Stimulated activated CD4-positive, alpha-beta T cell treated with anti-CD3 and anti-CD28 coated beads, Interleukin-4, amount 100 ng/mL, for 48 hours (primary cell): ENCODE measurements at regions not wholly inside any gene's neighbourhood (a gene's known extent, or its start where the extent isn't known, plus 50 kb on each side); places are given as distances from the start of the nearest gene placed in this dataset.

ENCODE experiments used
- DNase-seq, 2 donors: peaks; one replicate each; pipeline ENCODE4 v3.0.0-alpha.2; 2020; ENCODE audit warnings: low read depth in 2 of 2

DNA sequence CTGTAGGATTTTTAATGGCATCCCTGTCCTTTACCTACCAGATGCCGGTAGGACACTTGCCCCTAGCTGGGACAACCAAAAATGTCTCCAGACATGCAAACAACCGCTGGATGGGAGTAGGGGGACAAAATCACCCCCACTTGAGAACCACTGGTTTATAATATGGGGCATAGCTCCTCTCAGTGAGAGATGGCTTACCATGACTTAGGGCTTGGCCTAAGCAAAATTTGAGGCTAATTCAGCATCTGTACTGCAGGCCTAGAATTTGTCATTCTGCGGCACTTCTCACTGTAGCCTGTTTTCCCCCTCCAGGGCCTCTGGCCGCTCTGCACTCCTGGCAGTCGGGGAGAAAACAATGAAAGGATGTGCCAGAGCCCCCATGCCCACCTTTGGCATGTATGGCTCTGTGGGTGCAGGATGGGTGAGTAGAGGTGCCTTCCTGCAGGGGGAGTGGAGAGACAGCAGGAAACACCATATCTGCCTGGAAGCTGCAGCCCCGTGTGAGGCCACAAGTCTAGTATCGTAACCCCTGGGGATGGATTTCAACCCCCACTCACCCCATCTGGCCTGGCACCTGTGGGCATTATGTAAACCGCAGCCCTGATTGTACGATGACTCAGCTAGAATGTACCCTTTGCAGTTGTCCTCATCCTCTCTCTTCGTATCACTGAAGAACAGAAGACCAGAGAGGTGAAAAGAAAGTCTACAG is 268.1 kb downstream of the SOX9 start:
- no peak for DNase-seq

DNA sequence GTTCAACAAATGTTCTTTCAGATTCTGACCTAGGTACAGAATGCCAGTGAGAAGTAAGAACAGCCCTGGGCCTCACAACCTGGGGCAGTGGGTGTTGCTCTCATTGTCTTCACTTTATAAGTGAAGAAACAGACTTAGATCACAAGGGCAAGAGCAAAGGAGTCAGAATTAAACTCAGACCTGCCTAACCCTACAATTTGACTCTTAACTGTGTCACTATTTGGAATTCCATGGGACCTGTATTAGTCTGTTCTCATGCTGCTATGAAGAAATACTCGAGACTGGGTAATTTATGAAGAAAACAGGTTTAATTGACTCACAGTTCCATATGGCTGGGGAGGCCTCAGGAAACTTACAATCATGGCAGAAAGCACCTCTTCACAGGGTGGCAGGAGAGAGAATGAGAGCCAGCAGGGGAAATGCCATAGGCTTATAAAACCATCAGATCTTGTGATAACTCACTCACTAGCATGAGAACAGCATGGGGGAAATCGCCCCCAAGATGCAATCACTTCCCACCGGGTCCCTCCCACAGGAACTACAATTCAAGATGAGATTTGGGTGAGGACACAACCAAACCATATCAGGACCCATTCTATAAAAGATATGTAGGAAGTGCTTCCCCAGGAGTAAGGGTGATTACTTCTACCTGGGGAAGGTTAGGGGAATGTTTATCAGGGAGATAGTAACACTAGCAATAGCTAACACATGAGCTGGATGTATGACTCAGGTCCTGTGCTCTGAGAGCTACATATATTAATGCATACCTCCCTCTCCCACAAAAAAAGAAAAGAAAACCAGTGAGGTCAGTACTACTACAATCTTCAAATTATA is 270.1 kb downstream of the SOX9 start:
- DNase-seq, result no peak

DNA sequence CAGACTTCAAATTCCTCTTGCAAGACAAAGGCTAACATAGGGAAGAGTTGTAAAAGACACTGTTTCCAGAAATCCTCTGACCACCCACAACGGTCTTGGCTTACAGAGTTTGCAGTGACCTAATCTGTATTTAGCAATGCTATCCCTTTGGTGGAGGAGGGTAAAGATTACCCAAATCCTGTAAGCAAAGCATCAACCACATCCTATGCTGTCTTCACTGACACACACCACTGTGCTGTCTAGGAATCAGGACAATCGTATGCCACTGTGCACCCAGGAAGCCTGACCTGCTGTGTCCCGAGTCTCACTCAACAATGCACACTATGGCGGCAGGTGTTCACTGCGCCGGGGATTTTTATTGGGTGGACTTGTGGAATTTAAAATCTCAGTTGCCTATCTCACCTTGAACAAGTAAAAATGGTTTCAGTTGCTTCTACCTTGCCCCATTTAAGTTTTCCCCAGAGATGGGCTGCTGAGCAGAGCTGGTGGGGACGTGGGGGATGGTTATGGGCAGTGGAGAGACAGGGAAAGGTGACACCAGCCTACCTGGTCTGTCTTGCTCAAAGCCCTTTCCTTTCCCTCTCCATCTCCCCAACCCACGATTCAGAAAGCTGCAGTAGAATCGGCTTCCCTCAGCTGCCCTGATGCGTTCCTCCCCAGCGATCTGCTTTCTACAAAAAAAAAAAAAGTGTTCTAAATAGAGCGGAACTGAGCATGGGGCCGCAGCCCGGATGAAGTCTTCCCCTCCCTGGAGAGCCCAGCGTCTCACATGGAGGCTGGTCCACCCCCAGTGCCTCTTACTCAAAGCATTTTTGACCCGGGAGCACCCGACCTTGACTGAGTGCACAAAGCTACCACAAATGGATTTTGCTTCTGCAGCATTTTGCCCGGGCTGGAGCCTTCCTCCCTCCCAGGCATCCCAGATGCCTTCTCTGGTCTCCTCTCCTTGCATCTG is 271.5 kb downstream of the SOX9 start:
- DNase-seq, result no peak

DNA sequence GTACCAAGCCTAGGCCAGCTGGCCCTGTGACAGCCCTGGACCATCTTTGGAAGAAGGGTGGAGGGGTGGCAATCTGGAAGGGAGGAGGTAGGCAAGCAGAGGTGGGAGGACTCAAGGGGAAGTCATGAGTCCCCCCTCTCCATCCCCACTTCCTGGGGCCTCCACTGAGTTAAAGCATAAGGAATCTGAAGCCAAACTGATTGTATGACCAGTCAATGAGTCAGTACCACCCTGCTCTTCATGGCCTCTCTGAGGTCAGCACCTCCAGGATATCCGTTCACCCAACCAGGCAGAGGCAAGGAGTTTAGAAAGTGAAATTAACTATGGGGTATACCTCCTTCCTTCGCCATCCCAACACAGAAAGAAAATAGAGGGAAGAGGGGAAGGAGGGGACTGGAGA is 272.7 kb downstream of the SOX9 start:
- no peak for DNase-seq

DNA sequence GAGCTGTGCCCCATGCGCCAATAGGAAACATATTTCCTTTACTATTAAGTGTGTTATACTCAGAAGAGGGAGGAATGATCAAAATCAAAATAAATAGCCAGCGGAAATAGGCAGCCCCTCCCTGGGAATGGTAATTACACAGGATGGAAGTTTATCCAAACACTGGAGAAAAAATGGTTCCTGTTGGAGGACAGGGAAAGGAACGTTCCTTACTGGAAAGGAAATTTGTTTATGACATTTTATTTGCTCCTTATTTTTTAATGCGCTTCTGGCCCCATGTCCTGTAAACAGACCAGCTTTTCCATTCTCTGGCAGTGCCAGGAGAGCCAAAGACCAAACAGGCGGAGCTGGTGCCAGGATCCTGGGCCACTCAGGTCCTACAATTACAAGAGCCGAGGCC is 273.7 kb downstream of the SOX9 start:
- DNase-seq, result no peak

DNA sequence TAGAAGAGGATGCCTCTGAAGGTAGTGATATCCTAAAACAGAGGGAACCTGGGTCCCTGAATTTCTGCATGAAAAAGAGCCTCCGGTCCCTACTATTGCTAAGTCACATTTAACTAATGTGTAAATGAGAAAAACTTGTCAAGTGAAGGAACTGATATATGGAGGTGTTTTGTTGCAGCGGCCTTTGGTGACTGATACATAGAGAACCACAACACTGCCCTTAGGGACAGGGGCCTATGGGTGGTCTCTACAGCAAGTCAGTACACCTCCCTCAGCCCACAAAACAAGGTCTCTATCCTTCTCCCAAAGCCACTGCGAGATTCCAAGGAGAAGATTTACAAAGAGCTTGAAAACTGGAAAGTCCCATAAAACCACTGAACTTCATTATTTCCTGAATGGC is 275.3 kb downstream of the SOX9 start:
- DNase-seq, result no peak

DNA sequence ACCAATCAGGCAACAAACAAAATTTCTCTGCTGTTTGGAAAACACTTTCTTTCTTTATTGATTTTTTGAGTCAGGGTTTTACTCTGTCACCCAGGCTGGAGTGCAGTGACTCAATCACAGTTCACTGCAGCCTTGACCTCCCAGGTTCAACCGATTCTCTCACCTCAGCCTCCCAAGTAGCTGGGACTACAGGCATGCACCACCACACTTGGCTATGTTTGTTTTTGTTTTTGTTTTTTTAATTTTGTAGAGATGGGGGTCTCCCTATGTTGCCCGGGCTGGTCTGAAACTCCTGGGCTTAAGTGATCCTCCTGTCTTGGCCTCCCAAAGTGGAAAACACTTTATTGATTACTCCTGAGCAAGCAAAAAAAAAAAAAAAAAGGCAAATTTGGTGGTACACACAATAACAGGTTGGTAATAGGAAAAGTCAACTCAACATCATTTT is 276.4 kb downstream of the SOX9 start:
- no peak for DNase-seq

DNA sequence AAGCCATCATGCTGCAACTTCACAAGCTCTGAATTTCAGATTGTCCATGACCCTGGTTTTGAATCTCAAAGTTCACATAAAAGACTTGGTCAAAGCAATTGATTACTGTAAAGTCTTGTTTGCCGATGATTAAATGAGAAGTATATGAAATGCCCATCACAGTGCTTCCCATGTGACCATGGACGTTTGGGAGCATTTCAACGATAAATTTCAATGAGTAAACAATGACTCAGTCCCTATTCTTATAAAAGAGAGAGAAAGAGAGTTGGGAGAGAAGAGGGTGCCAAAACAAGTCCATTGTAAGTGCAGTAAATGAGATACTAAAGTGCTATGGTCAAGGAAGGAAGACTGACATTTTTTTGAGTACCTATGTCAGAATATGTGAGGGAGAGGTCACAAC is 276.9 kb downstream of the SOX9 start:
- DNase-seq, result no peak

DNA sequence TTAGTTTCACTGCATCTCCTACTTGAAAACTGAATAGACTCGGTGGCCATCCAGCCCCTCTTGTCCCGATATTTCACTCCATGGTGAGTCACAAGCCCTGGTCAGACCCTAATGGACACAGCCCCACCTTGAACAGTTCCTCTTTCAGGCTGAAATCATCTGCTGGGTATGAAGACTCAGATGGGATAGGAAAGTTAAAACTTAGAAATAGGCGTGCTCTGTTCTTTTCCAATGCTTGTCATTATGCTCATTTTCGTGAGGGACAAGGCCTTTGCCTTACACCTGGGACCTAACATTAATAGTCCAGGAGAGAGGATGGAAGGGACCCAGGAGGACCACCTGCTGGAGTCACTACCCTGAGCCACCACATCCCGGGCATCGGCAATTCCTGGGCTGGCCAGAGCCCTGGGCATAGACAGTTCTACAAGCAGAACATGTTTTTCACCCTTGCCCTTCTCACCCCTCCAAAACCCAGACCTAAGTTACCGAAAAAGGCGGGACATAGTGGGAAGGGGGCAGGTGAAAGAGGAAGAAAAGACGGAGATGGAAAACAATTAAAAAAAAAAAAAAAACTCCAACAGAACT is 278.3 kb downstream of the SOX9 start:
- no peak for DNase-seq

DNA sequence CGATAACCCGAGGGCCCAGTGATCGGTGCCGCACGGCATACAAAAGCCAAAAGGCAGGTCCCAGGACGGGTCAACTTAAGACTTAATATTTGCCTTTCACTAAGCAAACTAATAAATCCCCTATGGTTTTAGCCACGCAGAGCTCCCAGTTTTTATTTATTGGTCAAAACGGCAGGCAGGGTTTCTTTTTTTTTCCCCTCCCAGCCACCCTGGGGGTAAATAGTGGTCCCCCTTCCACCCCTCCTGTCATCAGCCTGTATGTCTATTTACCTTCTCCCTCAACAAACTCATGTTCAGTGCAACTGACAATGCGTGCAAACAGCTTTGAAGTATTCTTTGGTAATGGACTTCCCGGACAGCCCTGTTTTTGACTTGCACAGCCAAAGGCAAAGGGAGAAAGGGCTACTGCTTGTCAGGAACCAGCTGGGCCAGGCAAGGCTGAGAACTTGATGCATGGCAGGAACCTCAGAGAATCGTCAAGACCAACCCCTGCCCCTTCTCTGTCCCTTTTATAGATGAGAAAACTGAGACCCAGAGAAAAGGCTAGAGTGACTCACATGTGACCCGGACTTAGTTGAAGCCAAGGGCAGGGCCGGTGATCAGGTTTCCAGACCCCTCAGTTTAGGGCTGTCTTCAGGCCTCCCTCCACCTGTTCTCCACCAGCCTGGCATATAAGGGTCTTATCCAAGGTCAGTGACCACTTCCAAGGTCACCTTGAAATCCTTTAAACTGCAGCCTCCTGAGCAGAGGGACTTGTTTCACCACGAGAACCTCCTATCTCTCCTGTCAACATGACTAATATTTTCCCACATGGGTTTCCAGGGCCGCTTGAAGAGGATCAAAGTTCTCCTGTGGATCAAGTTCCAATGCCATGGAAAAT is 279.0 kb downstream of the SOX9 start:
- no peak for DNase-seq

DNA sequence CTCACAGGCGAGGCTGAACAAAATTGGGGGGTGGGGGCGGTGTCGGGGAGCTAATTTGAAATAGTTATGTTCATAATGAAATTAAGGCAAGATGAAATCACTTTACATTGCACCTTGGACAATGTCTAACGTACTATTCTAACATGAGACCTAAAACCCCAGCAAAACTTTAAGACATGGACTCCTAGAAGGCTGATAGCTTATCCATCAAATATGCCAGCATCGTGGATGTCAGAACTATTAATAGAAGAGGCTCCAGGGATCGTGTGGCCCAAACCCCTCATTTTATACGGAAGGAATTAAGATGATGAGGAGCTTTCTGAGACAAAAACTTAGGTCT is 279.6 kb downstream of the SOX9 start:
- DNase-seq, result no peak

DNA sequence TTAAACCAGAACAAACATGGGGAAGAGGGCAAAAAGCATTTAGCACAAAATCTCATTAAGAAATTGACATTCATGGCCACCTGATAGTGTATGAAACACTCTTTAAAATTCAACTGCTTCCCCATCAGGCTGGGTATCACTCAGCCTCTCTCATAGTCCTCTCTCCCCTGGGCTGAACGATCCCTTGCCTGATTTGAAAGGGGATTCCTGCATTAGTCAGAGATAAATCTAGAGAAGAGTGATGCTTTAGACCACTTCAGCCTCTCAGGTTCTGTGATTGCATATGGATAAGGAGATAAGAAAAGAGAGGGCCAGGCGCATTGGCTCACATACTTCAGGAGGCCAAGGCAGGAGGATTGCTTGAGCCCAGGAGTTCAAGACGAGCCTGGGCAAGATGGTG is 280.0 kb downstream of the SOX9 start:
- no peak for DNase-seq

DNA sequence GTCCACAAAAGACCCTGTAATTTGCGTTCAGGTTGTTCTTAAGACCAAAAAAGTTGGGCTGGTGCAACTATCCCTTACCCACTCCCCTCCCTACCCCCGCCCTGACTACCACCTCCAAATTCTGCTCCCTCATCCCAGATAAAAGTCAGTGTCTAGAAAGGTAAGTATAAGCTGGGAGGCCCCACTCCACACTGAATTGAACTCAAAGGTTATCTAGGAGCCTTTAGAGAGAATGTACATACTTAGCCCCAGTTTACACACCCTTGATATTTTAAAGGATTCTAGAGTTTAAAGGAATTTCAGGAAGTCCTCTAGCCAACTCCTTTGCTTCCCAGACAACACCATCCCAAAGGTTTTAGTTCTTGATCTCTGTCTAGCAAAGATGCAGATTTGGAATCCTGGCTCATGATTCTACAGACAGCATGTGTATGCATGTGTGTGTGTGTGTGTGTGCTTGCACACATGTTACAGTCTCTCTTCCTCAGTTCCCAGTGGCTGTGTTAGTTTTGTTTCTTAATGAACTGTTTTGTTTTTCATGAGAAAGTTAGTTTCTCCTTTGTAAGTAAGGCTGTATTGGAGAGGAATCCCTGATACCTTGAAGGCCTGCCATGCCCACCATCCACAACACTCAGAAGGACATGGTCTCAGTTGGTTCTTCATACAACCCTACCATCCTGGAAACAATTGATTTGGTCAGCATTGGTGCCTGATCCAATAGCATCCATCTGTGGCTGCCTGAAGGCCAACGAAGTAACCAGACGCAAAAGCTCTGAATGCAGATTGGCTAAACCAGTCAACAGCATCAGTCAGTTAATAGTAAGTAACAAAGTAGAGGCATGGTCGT is 281.3 kb downstream of the SOX9 start:
- no peak for DNase-seq

DNA sequence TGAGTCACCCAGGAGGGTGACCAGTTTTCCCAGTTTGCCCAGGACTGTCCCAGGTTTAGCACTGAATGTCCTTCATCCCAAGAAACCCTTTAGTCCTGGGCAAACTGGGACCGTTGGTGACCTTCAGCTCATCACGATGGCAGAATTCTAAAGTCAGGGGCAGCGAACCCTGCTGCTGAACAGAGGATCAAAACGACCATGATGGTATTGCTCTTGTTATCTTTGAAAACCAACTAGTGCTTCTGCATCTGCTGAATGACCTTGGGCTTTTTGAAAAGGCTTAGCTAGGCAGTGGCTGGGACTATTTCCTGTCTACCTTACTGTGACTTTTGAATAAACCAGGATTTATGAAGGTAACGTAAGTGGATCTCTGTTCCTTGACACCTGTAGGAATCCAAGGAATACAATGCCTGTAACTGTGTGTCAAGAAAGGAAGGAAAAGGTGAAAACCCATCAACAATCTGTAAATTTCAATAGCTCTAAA is 281.9 kb downstream of the SOX9 start:
- DNase-seq, result no peak

DNA sequence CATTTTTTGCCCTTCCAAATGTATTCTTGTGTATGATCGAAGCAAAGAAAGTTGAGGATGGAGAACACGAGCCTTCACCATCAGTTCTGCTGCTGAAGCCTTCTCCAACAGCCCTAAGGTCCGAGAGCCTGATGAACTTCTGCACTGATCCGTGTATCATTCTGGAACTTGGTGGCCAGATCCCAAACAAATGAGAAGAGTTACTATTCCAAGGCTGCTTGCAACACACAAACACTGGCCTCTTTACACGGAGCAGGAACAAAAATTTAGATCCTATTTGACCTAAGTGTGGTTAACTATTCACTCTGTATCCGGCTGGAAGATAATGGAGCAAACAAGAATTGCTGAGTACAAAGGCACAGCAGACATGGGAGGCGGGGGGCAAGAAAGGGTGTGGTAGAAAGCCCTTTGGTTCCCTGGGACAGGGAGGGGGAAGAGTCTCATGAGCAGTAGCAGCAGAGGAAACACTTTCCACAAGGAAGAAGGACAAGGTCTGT is 282.9 kb downstream of the SOX9 start:
- no peak for DNase-seq

DNA sequence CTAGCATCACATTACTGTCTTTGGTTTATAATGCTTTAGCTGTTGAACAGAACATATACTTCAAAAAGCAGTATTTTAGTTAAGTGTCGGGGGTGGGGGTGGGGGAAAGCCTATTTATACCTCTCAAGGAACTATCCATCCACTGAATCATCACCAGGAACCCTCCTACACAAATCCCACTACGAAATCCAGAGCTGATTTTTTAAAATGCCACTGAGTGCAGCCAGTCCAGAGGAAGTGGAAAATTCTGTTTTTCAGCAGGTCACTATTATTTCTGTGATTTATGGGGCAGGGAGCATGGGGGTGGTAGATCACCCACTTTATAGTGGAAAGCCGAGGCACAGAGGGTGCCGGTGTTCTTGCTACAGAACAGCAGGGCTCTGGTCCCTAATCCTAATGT is 284.1 kb downstream of the SOX9 start:
- no peak for DNase-seq

DNA sequence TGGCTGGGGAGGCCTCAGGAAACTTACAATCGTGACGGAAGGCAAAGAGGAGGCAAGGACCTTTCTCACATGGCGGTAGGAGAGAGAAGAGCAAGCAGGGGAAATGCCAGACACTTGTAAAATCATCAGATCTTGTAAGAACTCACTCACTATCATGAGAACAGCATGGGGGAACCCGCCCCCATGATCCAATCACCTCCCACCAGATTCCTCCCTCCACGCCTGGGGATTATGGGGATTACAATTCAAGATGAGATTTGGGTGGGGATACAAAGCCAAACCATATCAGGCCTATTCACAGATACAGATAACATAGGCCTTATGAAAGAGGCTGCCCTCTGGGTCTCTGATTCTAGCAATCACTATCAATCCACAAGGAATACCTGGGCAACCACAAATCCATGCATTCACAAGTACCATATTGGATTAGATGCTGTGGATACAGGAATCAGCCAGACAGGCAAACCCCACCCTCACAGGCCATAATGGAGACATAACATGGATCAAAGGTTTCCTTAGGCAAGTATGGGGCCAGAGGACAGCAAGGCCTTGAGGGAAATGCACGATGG is 284.9 kb downstream of the SOX9 start:
- no peak for DNase-seq

DNA sequence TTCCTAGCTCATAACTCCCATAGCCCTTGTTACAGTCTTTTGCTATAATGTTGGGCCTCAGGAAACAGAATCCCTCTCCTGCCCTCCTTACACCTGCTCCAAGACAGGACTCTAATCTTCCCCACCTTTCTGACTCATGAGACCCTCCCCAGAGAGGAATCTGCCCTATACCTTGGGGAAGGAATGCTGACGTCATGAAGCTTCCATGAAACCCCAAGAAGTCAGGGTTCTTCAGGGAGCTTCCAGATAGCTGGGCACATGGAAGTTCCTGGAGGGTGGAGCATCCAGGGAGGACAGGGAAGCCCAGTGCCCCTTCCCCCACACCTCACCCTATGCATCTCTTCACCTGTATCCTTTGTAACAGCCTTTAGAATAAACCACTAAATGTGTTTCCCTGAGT is 285.7 kb downstream of the SOX9 start:
- no peak for DNase-seq

DNA sequence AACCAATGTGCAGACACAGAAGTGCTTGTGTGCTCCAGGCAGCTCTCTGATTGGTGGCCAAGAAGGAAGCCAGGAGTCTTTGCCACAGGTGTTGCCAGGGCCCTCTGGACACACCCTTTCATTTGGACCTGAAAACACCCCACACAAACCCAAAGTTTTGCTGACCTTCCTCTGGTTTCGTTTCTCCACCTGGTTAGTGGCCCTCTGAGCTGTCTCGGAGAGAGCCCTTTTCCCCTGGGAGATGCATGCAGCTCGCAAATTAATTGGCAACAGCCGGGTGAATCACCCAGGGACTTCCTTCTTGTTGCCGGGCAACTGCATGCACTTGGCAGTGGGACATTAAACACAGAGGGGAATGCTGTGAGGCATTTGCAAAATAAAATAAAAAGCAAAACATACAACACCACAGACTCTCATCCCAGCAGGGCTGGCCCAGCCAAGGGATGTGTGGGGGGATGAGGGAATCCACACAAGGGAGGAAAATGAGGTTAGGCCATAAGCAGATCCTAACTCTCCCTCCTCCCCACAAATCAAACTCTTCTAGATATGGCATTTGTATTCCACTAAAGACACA is 286.6 kb downstream of the SOX9 start:
- no peak for DNase-seq
